ENCODE measurements at regions not wholly inside any gene's neighbourhood (a gene's known extent, or its start where the extent isn't known, plus 50 kb on each side); places are given as distances from the start of the nearest gene placed in this dataset.

DNA sequence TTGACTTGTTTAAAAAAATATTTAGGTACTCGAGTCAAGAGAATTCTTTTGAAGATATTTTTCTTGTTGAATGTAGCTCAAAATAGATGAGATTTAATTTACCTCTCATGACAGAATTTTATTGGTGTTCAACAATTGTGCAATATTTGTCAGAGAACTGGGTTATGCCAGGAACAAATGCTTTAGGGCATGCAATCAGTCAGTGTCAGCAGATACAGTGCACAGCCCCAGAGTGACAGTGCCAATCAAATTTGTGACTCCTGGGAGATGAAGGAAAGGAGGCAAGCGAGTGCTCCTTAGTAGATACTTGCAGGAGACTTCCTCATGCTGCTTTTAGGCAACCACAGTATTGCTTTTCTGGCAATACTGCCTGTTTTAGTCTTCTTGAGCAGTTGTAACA is 81.2 kb upstream of the DSEL start:
- H3K9me3 ChIP-seq (ENCODE audit: low read length): no peaks in the 10 kb centered on the region
- no peak overlapping the region for H3K27ac ChIP-seq (ENCODE audit: low read depth, low read length, poor library complexity, severe bottlenecking)
- H3K9me2 ChIP-seq (ENCODE audit: low read depth, low read length): no peaks in the 10 kb centered on the region
- no peak overlapping the region for H3K4me3 ChIP-seq (ENCODE audit: low read depth, low read length, poor library complexity, severe bottlenecking)
- no peaks in the 10 kb centered on the region for H4K20me1 ChIP-seq (ENCODE audit: insufficient read depth, low read length)
- no peak overlapping the region for H3K9ac ChIP-seq (ENCODE audit: low read length)
- H3K4me2 ChIP-seq (ENCODE audit: low read length): no peak overlapping the region
- no peaks in the 10 kb centered on the region for H3K27me3 ChIP-seq (ENCODE audit: insufficient read depth, low read length)
- no peaks in the 10 kb centered on the region for H3K36me3 ChIP-seq (ENCODE audit: insufficient read depth, low read length)
- no peaks in the 10 kb centered on the region for H3K4me1 ChIP-seq (ENCODE audit: insufficient read depth, low read length, severe bottlenecking)
- H2AFZ ChIP-seq (ENCODE audit: low read length): no peak overlapping the region
- H3F3A ChIP-seq (ENCODE audit: insufficient read depth, low read length): no peaks in the 10 kb centered on the region
- H3K79me2 ChIP-seq (ENCODE audit: insufficient read depth, low read length): no peaks in the 10 kb centered on the region
- TF ChIP-seq, protein P1, sequence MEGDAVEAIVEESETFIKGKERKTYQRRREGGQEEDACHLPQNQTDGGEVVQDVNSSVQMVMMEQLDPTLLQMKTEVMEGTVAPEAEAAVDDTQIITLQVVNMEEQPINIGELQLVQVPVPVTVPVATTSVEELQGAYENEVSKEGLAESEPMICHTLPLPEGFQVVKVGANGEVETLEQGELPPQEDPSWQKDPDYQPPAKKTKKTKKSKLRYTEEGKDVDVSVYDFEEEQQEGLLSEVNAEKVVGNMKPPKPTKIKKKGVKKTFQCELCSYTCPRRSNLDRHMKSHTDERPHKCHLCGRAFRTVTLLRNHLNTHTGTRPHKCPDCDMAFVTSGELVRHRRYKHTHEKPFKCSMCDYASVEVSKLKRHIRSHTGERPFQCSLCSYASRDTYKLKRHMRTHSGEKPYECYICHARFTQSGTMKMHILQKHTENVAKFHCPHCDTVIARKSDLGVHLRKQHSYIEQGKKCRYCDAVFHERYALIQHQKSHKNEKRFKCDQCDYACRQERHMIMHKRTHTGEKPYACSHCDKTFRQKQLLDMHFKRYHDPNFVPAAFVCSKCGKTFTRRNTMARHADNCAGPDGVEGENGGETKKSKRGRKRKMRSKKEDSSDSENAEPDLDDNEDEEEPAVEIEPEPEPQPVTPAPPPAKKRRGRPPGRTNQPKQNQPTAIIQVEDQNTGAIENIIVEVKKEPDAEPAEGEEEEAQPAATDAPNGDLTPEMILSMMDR (IDR thresholded peaks at IDR 0.05; ENCODE audit: low read length): no peak
- TF ChIP-seq EZH2 (IDR thresholded peaks at IDR 0.05; ENCODE audit: borderline replicate concordance, low read length): no peak

DNA sequence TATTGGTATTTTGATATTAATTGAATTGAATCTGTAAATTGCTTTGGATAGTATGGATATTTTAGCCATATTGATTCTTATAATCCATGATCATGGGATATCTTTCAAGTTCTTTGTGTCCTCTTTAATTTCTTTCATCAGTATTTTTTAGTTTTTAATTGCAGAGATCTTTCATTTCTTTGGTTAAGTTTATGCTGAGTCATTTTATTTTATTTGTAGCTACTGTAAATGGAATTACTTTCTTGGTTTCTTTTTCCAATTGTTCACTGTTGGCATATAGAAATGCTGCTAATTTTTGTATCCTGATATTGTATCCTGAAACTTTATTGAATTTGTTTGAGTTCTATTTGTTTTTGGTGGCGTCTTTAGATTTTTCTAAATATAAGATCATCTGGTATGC is 79.5 kb upstream of the DSEL start:
- Histone ChIP-seq H3K79me2 (ENCODE audit: insufficient read depth, low read length) (no peaks in the 10 kb centered on the region), H3F3A (ENCODE audit: insufficient read depth, low read length) (no peaks in the 10 kb centered on the region), H3K4me1 (ENCODE audit: insufficient read depth, low read length, severe bottlenecking) (no peaks in the 10 kb centered on the region)

DNA sequence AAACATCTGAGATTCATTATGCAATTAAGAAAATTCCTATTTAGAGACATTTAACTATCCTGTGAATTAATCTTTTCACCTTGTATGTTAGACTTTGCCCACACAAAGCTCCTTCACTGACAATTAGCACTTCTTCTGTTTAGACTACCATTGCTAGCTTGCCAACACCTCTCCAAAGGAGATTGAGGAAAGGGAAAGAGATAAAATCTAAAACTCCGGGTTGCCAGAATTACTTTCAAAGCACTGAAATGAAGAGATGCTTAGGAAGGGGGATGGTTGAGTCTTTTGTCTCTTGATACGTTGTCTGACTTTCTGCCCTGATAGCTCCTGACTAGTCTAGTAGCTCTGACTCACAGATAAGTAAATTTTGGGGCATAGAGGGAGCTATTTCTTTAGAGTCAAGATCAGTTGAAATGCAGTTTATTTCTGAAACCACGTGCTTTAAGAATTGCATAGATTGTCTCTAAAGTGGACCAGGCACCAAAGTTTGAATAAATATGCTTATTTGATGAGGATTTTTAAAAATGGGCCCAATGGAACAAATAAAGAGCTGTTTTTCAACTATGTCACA is 74.1 kb upstream of the DSEL start:
- Histone ChIP-seq H3K36me3 (ENCODE audit: insufficient read depth, low read length) (no peaks in the 10 kb centered on the region), H3K27me3 (ENCODE audit: insufficient read depth, low read length) (no peaks in the 10 kb centered on the region), H3F3A (ENCODE audit: insufficient read depth, low read length) (no peaks in the 10 kb centered on the region), H3K4me3 (ENCODE audit: low read depth, low read length, poor library complexity, severe bottlenecking) (no peak overlapping the region), H3K27ac (ENCODE audit: low read depth, low read length, poor library complexity, severe bottlenecking) (no peak overlapping the region), H3K9me3 (ENCODE audit: low read length) (no peaks in the 10 kb centered on the region), H3K4me1 (ENCODE audit: insufficient read depth, low read length, severe bottlenecking) (no peaks in the 10 kb centered on the region), H3K9ac (ENCODE audit: low read length) (no peak overlapping the region), H3K4me2 (ENCODE audit: low read length) (no peak overlapping the region), H4K20me1 (ENCODE audit: insufficient read depth, low read length) (no peaks in the 10 kb centered on the region), H2AFZ (ENCODE audit: low read length) (no peak overlapping the region), H3K9me2 (ENCODE audit: low read depth, low read length) (no peaks in the 10 kb centered on the region), H3K79me2 (ENCODE audit: insufficient read depth, low read length) (no peaks in the 10 kb centered on the region)
- TF ChIP-seq, protein P1 (IDR thresholded peaks at IDR 0.05; ENCODE audit: low read length): no peak
- no peak for TF ChIP-seq EZH2 (IDR thresholded peaks at IDR 0.05; ENCODE audit: borderline replicate concordance, low read length)

More for the DNA sequence above, 79.5 kb upstream of the DSEL start:
- Histone ChIP-seq H3K4me2 (ENCODE audit: low read length) (no peak overlapping the region), H3K36me3 (ENCODE audit: insufficient read depth, low read length) (no peaks in the 10 kb centered on the region), H3K9me2 (ENCODE audit: low read depth, low read length) (no peaks in the 10 kb centered on the region), H3K27me3 (ENCODE audit: insufficient read depth, low read length) (no peaks in the 10 kb centered on the region), H2AFZ (ENCODE audit: low read length) (no peak overlapping the region), H4K20me1 (ENCODE audit: insufficient read depth, low read length) (no peaks in the 10 kb centered on the region), H3K9ac (ENCODE audit: low read length) (no peak overlapping the region), H3K4me3 (ENCODE audit: low read depth, low read length, poor library complexity, severe bottlenecking) (no peak overlapping the region), H3K27ac (ENCODE audit: low read depth, low read length, poor library complexity, severe bottlenecking) (no peak overlapping the region), H3K9me3 (ENCODE audit: low read length) (no peaks in the 10 kb centered on the region)
- no peak for TF ChIP-seq EZH2 (IDR thresholded peaks at IDR 0.05; ENCODE audit: borderline replicate concordance, low read length)
- TF ChIP-seq, protein P1 (IDR thresholded peaks at IDR 0.05; ENCODE audit: low read length): no peak

Measured in OCI-LY1 (cell line).